GM12865 (cell line): ENCODE measurements at regions not wholly inside any gene's neighbourhood (a gene's known extent, or its start where the extent isn't known, plus 50 kb on each side); places are given as distances from the start of the nearest gene placed in this dataset.

Experiments used
- DNase-seq: peaks from one replicate; pipeline ENCODE4 v3.0.0; 2010; ENCODE audit warnings: low read depth
- H3K4me3 ChIP-seq: 2 replicates; pipeline ENCODE4 v1.5.1; 2011; ENCODE audit warnings: mild to moderate bottlenecking, low read depth, low read length, control low read depth
- CTCF ChIP-seq: IDR thresholded peaks from 2 replicates; pipeline ENCODE4 v1.5.1; 2011; ENCODE audit warnings: low read length, control low read depth, low read depth, inconsistent platforms; ENCODE audit not compliant: insufficient read depth; ENCODE audit errors: missing control alignments

GRCh38 chr15:53404930-53405493, 354.5 kb downstream of the WDR72 start:
- DNase-seq, result no peak
- H3K4me3 ChIP-seq, result no peak overlapping the region
- TF ChIP-seq CTCF, result no peak

- no peak for TF ChIP-seq CTCF
- DNase-seq, result no peak
- H3K4me3 ChIP-seq, result no peak overlapping the region
Observed at GRCh38 chr15:53401503-53401902, 358.0 kb downstream of the WDR72 start.

- TF ChIP-seq CTCF, result no peak
- DNase-seq, result no peak
- H3K4me3 ChIP-seq, result no peak overlapping the region
Observed at GRCh38 chr15:53400986-53401385, 358.5 kb downstream of the WDR72 start.

GRCh38 chr15:53397041-53397616, 362.3 kb downstream of the WDR72 start:
- no peak for DNase-seq
- TF ChIP-seq CTCF, result no peak
- H3K4me3 ChIP-seq, result no peak overlapping the region

- H3K4me3 ChIP-seq, result no peak overlapping the region
- DNase-seq, result no peak
- TF ChIP-seq CTCF, result no peak
Observed at GRCh38 chr15:53395871-53396270, 363.6 kb downstream of the WDR72 start.

- DNase-seq, result no peak
- H3K4me3 ChIP-seq, result no peak overlapping the region
- TF ChIP-seq CTCF, result no peak
Observed at GRCh38 chr15:53390549-53390948, 368.9 kb downstream of the WDR72 start.
